Fibroblast of pulmonary artery (primary cell): ENCODE measurements at regions not wholly inside any gene's neighbourhood (a gene's known extent, or its start where the extent isn't known, plus 50 kb on each side); places are given as distances from the start of the nearest gene placed in this dataset.

Experiments
- DNase-seq: peaks from one replicate; pipeline ENCODE4 v3.0.0-alpha.2; 2010; ENCODE audit warnings: low read depth
- H3K4me3 ChIP-seq: replicated peaks from 2 replicates; pipeline ENCODE4 v1.5.1; 2011; ENCODE audit warnings: low read depth, mild to moderate bottlenecking, control low read depth, low read length, moderate library complexity
- CTCF ChIP-seq: IDR thresholded peaks from 2 replicates; pipeline ENCODE4 v1.5.1; 2011; ENCODE audit warnings: mild to moderate bottlenecking, control low read depth, low read length, inconsistent platforms; ENCODE audit errors: missing control alignments

GRCh38 chr12:20264608-20265114, 103.7 kb upstream of the PDE3A start:
- no peak for TF ChIP-seq CTCF
- DNase-seq = no peak
- H3K4me3 ChIP-seq = no peak overlapping the region

GRCh38 chr12:20268121-20268732, 100.1 kb upstream of the PDE3A start:
- H3K4me3 ChIP-seq = no peak overlapping the region
- no peak for TF ChIP-seq CTCF
- DNase-seq = peak; percentile 55

- TF ChIP-seq CTCF = no peak
- no peak for DNase-seq
- H3K4me3 ChIP-seq = no peak overlapping the region
Observed at GRCh38 chr12:20268771-20269170, 99.6 kb upstream of the PDE3A start.

GRCh38 chr12:20269337-20270067, 98.8 kb upstream of the PDE3A start:
- TF ChIP-seq CTCF = no peak
- H3K4me3 ChIP-seq = no peak overlapping the region
- DNase-seq = no peak

GRCh38 chr12:20270557-20270956, 97.8 kb upstream of the PDE3A start:
- no peak overlapping the region for H3K4me3 ChIP-seq
- TF ChIP-seq CTCF = no peak
- no peak for DNase-seq

- no peak for TF ChIP-seq CTCF
- no peak for DNase-seq
- H3K4me3 ChIP-seq = no peak overlapping the region
Observed at GRCh38 chr12:20272161-20272560, 96.2 kb upstream of the PDE3A start.

GRCh38 chr12:20272801-20273200, 95.5 kb upstream of the PDE3A start:
- DNase-seq = peak; percentile 53
- TF ChIP-seq CTCF = no peak
- no peak overlapping the region for H3K4me3 ChIP-seq
